Mesendoderm (in vitro differentiated cells): ENCODE measurements at regions not wholly inside any gene's neighbourhood (a gene's known extent, or its start where the extent isn't known, plus 50 kb on each side); places are given as distances from the start of the nearest gene placed in this dataset.

Source experiments
- DNase-seq: peaks from one replicate; pipeline ENCODE4 v3.0.0; 2013
- H2AK5ac ChIP-seq: 2 replicates; pipeline ENCODE4 v1.6.1; 2013; ENCODE audit warnings: low read length, inconsistent platforms
- H2BK120ac ChIP-seq: 2 replicates; pipeline ENCODE4 v1.6.1; 2013; ENCODE audit warnings: low read depth, mild to moderate bottlenecking, low read length, moderate library complexity, mixed read lengths
- H2BK15ac ChIP-seq: replicated peaks from 2 replicates; pipeline ENCODE4 v1.6.1; 2013; ENCODE audit warnings: low read depth, mild to moderate bottlenecking, moderate library complexity
- H2BK5ac ChIP-seq: 2 replicates; pipeline ENCODE4 v1.6.1; 2013; ENCODE audit warnings: low read length, inconsistent platforms
- H3K18ac ChIP-seq: 2 replicates; pipeline ENCODE4 v1.6.1; 2013; ENCODE audit warnings: mild to moderate bottlenecking, low read length, mixed read lengths
- H3K23ac ChIP-seq: one replicate; pipeline ENCODE4 v1.6.1; 2013; ENCODE audit warnings: low read length
- H3K27ac ChIP-seq: 2 replicates; pipeline ENCODE4 v1.5.1; 2013; ENCODE audit warnings: low read depth, mild to moderate bottlenecking, inconsistent platforms, low read length, moderate library complexity
- H3K27me3 ChIP-seq: 2 replicates; pipeline ENCODE4 v1.6.1; 2013; ENCODE audit warnings: low read length, control low read depth, mild to moderate bottlenecking, inconsistent platforms; ENCODE audit not compliant: insufficient read depth, poor library complexity
- H3K36me3 ChIP-seq: 2 replicates; pipeline ENCODE4 v1.6.1; 2013; ENCODE audit warnings: low read length, inconsistent platforms; ENCODE audit not compliant: control insufficient read depth, insufficient read depth
- H3K4ac ChIP-seq: one replicate; pipeline ENCODE4 v1.6.1; 2013; ENCODE audit warnings: low read depth, mild to moderate bottlenecking, low read length, moderate library complexity
- H3K4me1 ChIP-seq: 2 replicates; pipeline ENCODE4 v1.6.1; 2013; ENCODE audit warnings: low read depth, low read length, inconsistent platforms; ENCODE audit not compliant: control insufficient read depth
- H3K4me2 ChIP-seq: 2 replicates; pipeline ENCODE4 v1.6.1; 2013; ENCODE audit warnings: low read length
- H3K4me3 ChIP-seq: 2 replicates; pipeline ENCODE4 v1.5.1; 2013; ENCODE audit warnings: mild to moderate bottlenecking, low read length
- H3K56ac ChIP-seq: one replicate; pipeline ENCODE4 v1.6.1; 2013; ENCODE audit warnings: low read length
- H3K79me1 ChIP-seq: 2 replicates; pipeline ENCODE4 v1.6.1; 2013; ENCODE audit warnings: low read length, inconsistent platforms
- H3K79me2 ChIP-seq: 2 replicates; pipeline ENCODE4 v1.6.1; 2013; ENCODE audit warnings: mild to moderate bottlenecking, low read length; ENCODE audit not compliant: control insufficient read depth, insufficient read depth
- H3K9ac ChIP-seq: 2 replicates; pipeline ENCODE4 v1.6.1; 2013; ENCODE audit warnings: low read length, inconsistent platforms
- H4K5ac ChIP-seq: one replicate; pipeline ENCODE4 v1.6.1; 2013; ENCODE audit warnings: low read length
- H4K8ac ChIP-seq: one replicate; pipeline ENCODE4 v1.6.1; 2013; ENCODE audit warnings: low read depth, mild to moderate bottlenecking, control low read depth, low read length, moderate library complexity
- WGBS: extraction: QIAGEN DNeasy Blood & Tissue Kit; methylation state at CpG from one replicate; pipeline ENCODE4 v1.1.7; 2013; ENCODE audit warnings: low lambda C conversion rate, missing lambda C conversion rate; ENCODE audit not compliant: insufficient coverage; ENCODE audit errors: extremely low coverage; 5-methylcytosine and 5-hydroxymethylcytosine counted together

- H3K79me2 ChIP-seq = no peaks in the 10 kb centered on the region
- no peak overlapping the region for H3K4ac ChIP-seq
- no peak overlapping the region for H3K4me2 ChIP-seq
- no peak overlapping the region for H4K8ac ChIP-seq
- H2AK5ac ChIP-seq = no peak overlapping the region
- no peak overlapping the region for H3K56ac ChIP-seq
- H3K18ac ChIP-seq = no peak overlapping the region
- no peaks in the 10 kb centered on the region for H3K4me1 ChIP-seq
- H3K4me3 ChIP-seq = no peak overlapping the region
- H2BK5ac ChIP-seq = no peak overlapping the region
- no peaks in the 10 kb centered on the region for H3K79me1 ChIP-seq
- H3K9ac ChIP-seq = no peak overlapping the region
- no CpG with 5 or more reads among the region's 1 CpG for WGBS
- H3K27ac ChIP-seq = no peak overlapping the region
- H3K36me3 ChIP-seq = no peaks in the 10 kb centered on the region
- H2BK15ac ChIP-seq = no peak overlapping the region
- no peaks in the 10 kb centered on the region for H3K27me3 ChIP-seq
- no peak overlapping the region for H3K23ac ChIP-seq
- no peak overlapping the region for H2BK120ac ChIP-seq
- H4K5ac ChIP-seq = no peak overlapping the region
- DNase-seq = no peak
These were observed 527.2 kb downstream of the MED13L start for GRCh38 chr12:115750340-115750739.

DNA sequence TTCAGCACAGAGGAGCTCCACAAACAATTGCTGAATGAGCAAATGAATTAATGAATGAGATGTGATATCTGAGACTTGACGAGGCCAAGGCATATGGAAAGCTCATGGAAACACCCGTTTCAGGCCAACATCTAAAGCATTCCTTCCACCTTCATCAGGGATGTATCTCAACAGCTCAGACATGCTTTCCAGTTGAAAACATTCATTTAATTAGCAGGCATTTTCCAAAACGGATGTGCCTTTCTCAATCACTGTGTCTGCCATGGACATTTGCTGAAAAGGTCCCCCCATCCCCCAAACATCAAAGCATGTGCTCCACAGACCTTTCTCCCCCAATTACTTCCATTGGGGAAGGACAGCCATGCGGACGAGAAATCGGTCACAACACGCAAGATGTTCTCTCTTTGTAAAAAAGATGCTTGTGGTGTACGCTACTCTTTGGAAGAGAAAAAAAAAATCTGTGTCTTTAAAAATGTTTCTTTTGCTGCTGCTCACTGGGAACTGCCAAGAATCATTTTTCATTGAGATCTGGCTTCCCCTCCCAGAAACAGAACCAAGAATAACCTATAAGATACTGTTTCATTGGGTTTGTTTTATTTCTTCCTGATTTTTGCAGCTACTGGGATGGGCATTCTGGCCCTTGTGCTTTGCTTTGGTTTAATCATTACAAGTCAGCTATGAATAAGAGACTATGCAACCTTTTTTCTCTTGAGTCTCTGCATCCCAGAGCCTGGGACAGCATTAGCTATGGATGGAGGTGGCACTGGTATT lies 528.2 kb downstream of the MED13L start:
- H3K9ac ChIP-seq = no peak overlapping the region
- H2AK5ac ChIP-seq = no peak overlapping the region
- no peak for DNase-seq
- no peak overlapping the region for H2BK15ac ChIP-seq
- H3K4ac ChIP-seq = no peak overlapping the region
- H3K4me3 ChIP-seq = no peak overlapping the region
- no CpG with 5 or more reads among the region's 8 CpGs for WGBS
- no peak overlapping the region for H4K5ac ChIP-seq
- H3K79me2 ChIP-seq = no peaks in the 10 kb centered on the region
- no peaks in the 10 kb centered on the region for H3K79me1 ChIP-seq
- H2BK5ac ChIP-seq = no peak overlapping the region
- H3K56ac ChIP-seq = no peak overlapping the region
- H3K23ac ChIP-seq = no peak overlapping the region
- H3K4me2 ChIP-seq = no peak overlapping the region
- no peaks in the 10 kb centered on the region for H3K36me3 ChIP-seq
- no peaks in the 10 kb centered on the region for H3K27me3 ChIP-seq
- H3K27ac ChIP-seq = no peak overlapping the region
- H2BK120ac ChIP-seq = no peak overlapping the region
- no peak overlapping the region for H4K8ac ChIP-seq
- H3K4me1 ChIP-seq = no peaks in the 10 kb centered on the region
- H3K18ac ChIP-seq = no peak overlapping the region

GRCh38 chr12:115740586-115741155 lies 536.8 kb downstream of the MED13L start:
- WGBS = no CpG with 5 or more reads among the region's 9 CpGs

GRCh38 chr12:115737895-115738294 lies 539.6 kb downstream of the MED13L start:
- no peak overlapping the region for H3K4me3 ChIP-seq
- H3K9ac ChIP-seq = no peak overlapping the region
- no peak for DNase-seq
- no peaks in the 10 kb centered on the region for H3K36me3 ChIP-seq
- no peak overlapping the region for H4K8ac ChIP-seq
- no peaks in the 10 kb centered on the region for H3K79me2 ChIP-seq
- no peak overlapping the region for H3K23ac ChIP-seq
- no peak overlapping the region for H3K4me2 ChIP-seq
- H3K56ac ChIP-seq = no peak overlapping the region
- H2AK5ac ChIP-seq = no peak overlapping the region
- no peak overlapping the region for H2BK120ac ChIP-seq
- no peak overlapping the region for H4K5ac ChIP-seq
- no peaks in the 10 kb centered on the region for H3K79me1 ChIP-seq
- H2BK5ac ChIP-seq = no peak overlapping the region
- 100% methylated on average over 2 of the region's 2 CpGs for WGBS
- H3K18ac ChIP-seq = no peak overlapping the region
- H3K27ac ChIP-seq = no peak overlapping the region
- H3K4me1 ChIP-seq = no peaks in the 10 kb centered on the region
- H3K27me3 ChIP-seq = no peaks in the 10 kb centered on the region
- no peak overlapping the region for H2BK15ac ChIP-seq
- no peak overlapping the region for H3K4ac ChIP-seq

More at GRCh38 chr12:115740586-115741155, 536.8 kb downstream of the MED13L start:
- H2BK5ac ChIP-seq = no peak overlapping the region
- H3K27ac ChIP-seq = no peak overlapping the region
- no peak overlapping the region for H3K4ac ChIP-seq
- H4K5ac ChIP-seq = no peak overlapping the region
- no peaks in the 10 kb centered on the region for H3K36me3 ChIP-seq
- H3K79me2 ChIP-seq = no peaks in the 10 kb centered on the region
- DNase-seq = no peak
- no peak overlapping the region for H3K9ac ChIP-seq
- H3K4me3 ChIP-seq = no peak overlapping the region
- H3K4me1 ChIP-seq = no peaks in the 10 kb centered on the region
- H2AK5ac ChIP-seq = no peak overlapping the region
- no peaks in the 10 kb centered on the region for H3K27me3 ChIP-seq
- H2BK15ac ChIP-seq = no peak overlapping the region
- no peak overlapping the region for H3K23ac ChIP-seq
- H2BK120ac ChIP-seq = no peak overlapping the region
- no peak overlapping the region for H3K56ac ChIP-seq
- H3K4me2 ChIP-seq = no peak overlapping the region
- no peak overlapping the region for H4K8ac ChIP-seq
- no peaks in the 10 kb centered on the region for H3K79me1 ChIP-seq
- no peak overlapping the region for H3K18ac ChIP-seq

DNA sequence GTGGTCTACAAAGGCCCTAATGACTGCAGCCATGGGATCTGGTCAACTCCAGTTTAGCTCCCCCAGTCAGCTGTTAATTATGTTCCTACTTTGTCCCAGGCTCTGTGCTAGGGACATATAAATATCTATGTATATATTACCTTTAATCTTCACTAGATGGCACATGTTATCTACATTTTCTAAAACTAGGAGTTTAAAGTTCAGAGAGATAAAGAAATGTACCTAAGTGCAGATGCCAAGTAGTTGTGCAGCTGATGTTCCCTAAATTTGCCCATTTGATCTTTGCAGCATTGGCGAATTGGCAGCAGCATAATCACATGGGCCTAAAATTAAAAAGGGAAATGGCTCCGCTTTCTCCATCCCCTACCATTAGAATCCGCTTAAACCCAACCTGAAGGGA lies 541.1 kb downstream of the MED13L start:
- H3K4me2 ChIP-seq = no peak overlapping the region
- H3K56ac ChIP-seq = no peak overlapping the region
- no peak overlapping the region for H3K9ac ChIP-seq
- DNase-seq = no peak
- H2BK5ac ChIP-seq = no peak overlapping the region
- H3K79me1 ChIP-seq = no peaks in the 10 kb centered on the region
- H3K36me3 ChIP-seq = no peaks in the 10 kb centered on the region
- no peak overlapping the region for H3K18ac ChIP-seq
- no peaks in the 10 kb centered on the region for H3K79me2 ChIP-seq
- WGBS = no CpG with 5 or more reads among the region's 3 CpGs
- no peak overlapping the region for H2BK120ac ChIP-seq
- H4K5ac ChIP-seq = no peak overlapping the region
- H3K4ac ChIP-seq = no peak overlapping the region
- no peak overlapping the region for H2BK15ac ChIP-seq
- no peak overlapping the region for H3K27ac ChIP-seq
- H3K4me1 ChIP-seq = no peaks in the 10 kb centered on the region
- no peak overlapping the region for H2AK5ac ChIP-seq
- no peak overlapping the region for H3K4me3 ChIP-seq
- H3K27me3 ChIP-seq = no peaks in the 10 kb centered on the region
- H4K8ac ChIP-seq = no peak overlapping the region
- H3K23ac ChIP-seq = no peak overlapping the region
